GM12878 (cell line): ENCODE measurements at regions not wholly inside any gene's neighbourhood (a gene's known extent, or its start where the extent isn't known, plus 50 kb on each side); places are given as distances from the start of the nearest gene placed in this dataset.

Experiments
- CHD4 ChIP-seq: fragments of 200-600 bp; sonication (generic); IDR thresholded peaks from 2 replicates; pipeline ENCODE4 v1.6.1; 2016; ENCODE audit warnings: mild to moderate bottlenecking
- EZH2 ChIP-seq: IDR thresholded peaks from 2 replicates; pipeline ENCODE4 v1.6.1; 2012; ENCODE audit warnings: low read depth, mild to moderate bottlenecking, control low read depth, inconsistent platforms, low read length, borderline replicate concordance; ENCODE audit not compliant: control insufficient read depth
- MTA3 ChIP-seq: IDR thresholded peaks from 2 replicates; pipeline ENCODE4 v1.6.1; 2012; ENCODE audit warnings: low read length, inconsistent platforms, borderline replicate concordance
- POLR2A ChIP-seq: IDR thresholded peaks from 2 replicates; pipeline ENCODE4 v1.6.1; 2011; ENCODE audit warnings: low read depth, mild to moderate bottlenecking, low read length
- RCOR1 ChIP-seq: conservative IDR thresholded peaks from 2 replicates; pipeline ENCODE4 v1.6.1; 2012; ENCODE audit warnings: low read depth, low read length, improper control_type of control experiment
- SMARCA5 ChIP-seq: fragments of 450-650 bp; IDR thresholded peaks from 2 replicates; pipeline ENCODE4 v1.6.1; 2017; ENCODE audit warnings: mild to moderate bottlenecking
- YY1 ChIP-seq: IDR thresholded peaks from 2 replicates; pipeline ENCODE4 v1.6.1; 2011; ENCODE audit warnings: low read depth, mild to moderate bottlenecking, low read length
- ZBTB40 ChIP-seq: fragments of 450-650 bp; IDR thresholded peaks from 2 replicates; pipeline ENCODE4 v1.6.1; 2016; ENCODE audit warnings: mild to moderate bottlenecking, moderate library complexity, borderline replicate concordance
- ZNF274 ChIP-seq: IDR thresholded peaks from one replicate; pipeline ENCODE4 v1.8.0; 2011; ENCODE audit not compliant: insufficient read length, insufficient read depth
- TF ChIP-seq, protein P1 (sequence below), 3 experiments: IDR thresholded peaks in 2 of 3; conservative IDR thresholded peaks in 1 of 3; 2 replicates each; pipeline ENCODE4 v1.5.1; 2011; ENCODE audit warnings: low read depth in 3 of 3, low read length in 3 of 3, mild to moderate bottlenecking in 3 of 3, control low read depth in 2 of 3, moderate library complexity in 2 of 3, inconsistent platforms in 1 of 3, mixed read lengths in 1 of 3; ENCODE audit not compliant: control insufficient read depth in 2 of 3, insufficient read depth in 1 of 3; ENCODE audit errors: extremely low read depth in 1 of 3
- TF ChIP-seq, protein P2 (sequence below): fragments of 450-650 bp; IDR thresholded peaks from 2 replicates; pipeline ENCODE4 v1.6.1; 2017; ENCODE audit warnings: mild to moderate bottlenecking
- TF ChIP-seq, protein P3 (sequence below): fragments of 450-650 bp; IDR thresholded peaks from 2 replicates; pipeline ENCODE4 v1.6.1; 2016; ENCODE audit warnings: mild to moderate bottlenecking

DNA sequence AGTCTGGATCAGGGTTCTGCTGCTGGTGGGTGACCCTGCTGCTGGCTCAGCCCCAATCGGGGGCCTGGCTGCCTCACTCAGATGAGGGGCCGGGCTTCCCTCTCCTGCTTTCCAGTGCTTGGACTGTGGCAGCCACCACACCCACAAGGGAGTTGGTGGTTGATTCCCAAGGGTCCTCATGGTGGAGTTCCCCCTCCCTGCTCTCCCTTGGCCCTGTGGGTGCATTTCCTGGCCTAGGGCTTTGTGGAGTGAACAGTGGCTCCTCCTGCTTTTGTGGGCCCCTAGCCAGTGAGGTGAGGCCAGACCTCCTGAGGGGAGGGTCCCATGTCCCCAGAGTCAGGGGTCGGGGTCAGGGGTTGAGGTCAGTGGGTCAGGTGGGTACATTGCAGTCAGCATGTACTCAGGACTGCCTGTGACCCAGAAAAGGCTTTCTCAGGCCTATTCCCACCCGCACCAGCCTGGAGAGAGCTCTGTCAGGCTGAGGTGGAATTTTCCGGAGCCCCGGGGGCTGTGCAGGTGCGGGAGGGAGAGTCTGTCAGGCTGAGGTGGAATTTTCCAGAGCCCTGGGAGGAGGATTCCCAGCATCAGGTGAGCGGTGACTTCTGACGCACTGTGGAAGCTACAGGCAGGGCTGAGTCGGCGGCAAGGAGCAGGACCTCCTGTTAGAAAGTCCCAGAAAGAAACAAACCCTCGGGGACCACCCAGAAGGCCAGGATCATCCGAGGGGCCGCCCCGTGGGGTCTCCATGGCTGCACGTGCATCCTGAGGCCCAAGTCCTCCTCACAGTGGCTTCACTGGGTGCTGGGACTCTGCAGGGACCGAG lies 94.4 kb upstream of the INSIG1 start:
- TF ChIP-seq, protein P1, sequence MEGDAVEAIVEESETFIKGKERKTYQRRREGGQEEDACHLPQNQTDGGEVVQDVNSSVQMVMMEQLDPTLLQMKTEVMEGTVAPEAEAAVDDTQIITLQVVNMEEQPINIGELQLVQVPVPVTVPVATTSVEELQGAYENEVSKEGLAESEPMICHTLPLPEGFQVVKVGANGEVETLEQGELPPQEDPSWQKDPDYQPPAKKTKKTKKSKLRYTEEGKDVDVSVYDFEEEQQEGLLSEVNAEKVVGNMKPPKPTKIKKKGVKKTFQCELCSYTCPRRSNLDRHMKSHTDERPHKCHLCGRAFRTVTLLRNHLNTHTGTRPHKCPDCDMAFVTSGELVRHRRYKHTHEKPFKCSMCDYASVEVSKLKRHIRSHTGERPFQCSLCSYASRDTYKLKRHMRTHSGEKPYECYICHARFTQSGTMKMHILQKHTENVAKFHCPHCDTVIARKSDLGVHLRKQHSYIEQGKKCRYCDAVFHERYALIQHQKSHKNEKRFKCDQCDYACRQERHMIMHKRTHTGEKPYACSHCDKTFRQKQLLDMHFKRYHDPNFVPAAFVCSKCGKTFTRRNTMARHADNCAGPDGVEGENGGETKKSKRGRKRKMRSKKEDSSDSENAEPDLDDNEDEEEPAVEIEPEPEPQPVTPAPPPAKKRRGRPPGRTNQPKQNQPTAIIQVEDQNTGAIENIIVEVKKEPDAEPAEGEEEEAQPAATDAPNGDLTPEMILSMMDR (IDR thresholded peaks at IDR 0.05 in 2 of 3, conservative IDR thresholded peaks at IDR 0.05 in 1 of 3; ENCODE audit: control insufficient read depth in 2 of 3, extremely low read depth in 1 of 3, insufficient read depth in 1 of 3, low read depth in 3 of 3, low read length in 3 of 3) = no peak
- TF ChIP-seq ZNF274 (no peak), MTA3 (no peak), ZBTB40 (no peak), SMARCA5 (no peak), YY1 (no peak), RCOR1 (no peak), EZH2 (no peak), POLR2A (no peak), CHD4 (no peak)
- TF ChIP-seq, protein P2, sequence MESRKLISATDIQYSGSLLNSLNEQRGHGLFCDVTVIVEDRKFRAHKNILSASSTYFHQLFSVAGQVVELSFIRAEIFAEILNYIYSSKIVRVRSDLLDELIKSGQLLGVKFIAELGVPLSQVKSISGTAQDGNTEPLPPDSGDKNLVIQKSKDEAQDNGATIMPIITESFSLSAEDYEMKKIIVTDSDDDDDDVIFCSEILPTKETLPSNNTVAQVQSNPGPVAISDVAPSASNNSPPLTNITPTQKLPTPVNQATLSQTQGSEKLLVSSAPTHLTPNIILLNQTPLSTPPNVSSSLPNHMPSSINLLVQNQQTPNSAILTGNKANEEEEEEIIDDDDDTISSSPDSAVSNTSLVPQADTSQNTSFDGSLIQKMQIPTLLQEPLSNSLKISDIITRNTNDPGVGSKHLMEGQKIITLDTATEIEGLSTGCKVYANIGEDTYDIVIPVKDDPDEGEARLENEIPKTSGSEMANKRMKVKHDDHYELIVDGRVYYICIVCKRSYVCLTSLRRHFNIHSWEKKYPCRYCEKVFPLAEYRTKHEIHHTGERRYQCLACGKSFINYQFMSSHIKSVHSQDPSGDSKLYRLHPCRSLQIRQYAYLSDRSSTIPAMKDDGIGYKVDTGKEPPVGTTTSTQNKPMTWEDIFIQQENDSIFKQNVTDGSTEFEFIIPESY = no peak
- TF ChIP-seq, protein P3, sequence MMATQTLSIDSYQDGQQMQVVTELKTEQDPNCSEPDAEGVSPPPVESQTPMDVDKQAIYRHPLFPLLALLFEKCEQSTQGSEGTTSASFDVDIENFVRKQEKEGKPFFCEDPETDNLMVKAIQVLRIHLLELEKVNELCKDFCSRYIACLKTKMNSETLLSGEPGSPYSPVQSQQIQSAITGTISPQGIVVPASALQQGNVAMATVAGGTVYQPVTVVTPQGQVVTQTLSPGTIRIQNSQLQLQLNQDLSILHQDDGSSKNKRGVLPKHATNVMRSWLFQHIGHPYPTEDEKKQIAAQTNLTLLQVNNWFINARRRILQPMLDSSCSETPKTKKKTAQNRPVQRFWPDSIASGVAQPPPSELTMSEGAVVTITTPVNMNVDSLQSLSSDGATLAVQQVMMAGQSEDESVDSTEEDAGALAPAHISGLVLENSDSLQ = no peak
